Stimulated activated naive CD4-positive, alpha-beta T cell (primary cell): ENCODE measurements at regions not wholly inside any gene's neighbourhood (a gene's known extent, or its start where the extent isn't known, plus 50 kb on each side); places are given as distances from the start of the nearest gene placed in this dataset.
"Not testable (repeated sequence)": the region's sequence is repeated elsewhere in the genome, so short reads cannot be mapped to it uniquely, and the experiment has no call there.

Experiments used
- DNase-seq, 6 experiments: peaks; one replicate each; lab custom pipeline; 2025; lab: John Stamatoyannopoulos, UW

DNA sequence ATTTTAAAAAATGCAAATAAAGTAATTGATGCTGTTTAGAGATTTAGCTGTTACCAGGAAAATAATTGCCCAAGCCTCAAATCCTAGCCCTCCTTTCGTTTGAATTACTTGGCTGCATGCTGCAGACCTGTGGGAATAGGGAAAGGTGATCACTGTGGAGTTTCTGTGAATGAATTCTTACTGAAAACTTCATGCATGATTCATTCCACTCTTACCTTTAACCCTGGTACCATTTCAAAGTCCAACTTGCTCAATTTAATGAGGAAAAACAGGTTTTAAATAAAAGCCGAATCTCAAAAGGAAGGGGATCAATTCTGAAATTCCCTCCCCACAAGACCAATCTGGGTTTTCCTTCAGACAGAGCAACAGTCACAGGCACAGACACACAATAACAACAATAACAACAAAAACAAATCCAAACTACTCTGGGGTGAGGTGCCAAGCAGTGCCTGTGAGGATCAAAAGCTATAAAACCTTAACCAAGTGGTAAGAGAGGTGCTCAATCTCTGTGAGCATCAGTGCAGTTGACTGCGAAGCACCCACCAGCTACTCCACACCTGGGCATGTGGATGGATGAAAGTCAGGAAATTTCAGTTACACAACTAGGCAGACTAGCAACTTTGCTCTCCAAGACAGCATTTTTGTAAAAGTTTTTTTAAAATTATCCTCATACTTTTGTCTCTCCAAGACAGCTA lies 200.8 kb downstream of the CNTN3 start:
- no peak for DNase-seq

DNA sequence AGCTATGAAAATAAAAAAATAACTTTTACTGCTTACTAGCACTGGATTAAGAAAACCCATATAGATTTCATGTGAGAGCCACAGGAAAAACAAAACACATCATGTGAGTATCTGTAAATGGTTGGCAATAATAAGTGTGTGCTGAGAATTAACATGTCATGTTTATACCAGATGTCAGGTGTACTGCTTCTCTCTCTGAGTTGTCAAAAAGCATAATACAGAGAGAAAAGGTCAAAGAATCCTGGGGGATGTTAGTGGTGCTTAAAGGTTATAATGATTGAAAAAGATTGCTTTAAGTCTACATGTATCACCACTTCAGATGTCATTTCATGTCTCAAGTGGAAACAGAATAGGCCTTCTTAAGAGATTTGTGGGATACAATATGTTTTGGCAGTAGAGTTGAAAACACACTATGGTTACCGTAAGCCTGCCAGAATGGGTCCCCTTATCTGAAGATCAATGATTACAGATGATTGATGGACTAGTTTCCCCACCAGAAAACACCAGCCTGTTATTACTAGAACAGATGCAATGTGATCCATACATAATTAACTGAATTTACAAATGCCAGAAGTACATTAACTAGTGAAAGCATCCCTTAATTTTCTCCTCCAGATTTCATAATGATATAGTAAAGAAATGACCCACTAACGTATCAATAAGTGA lies 204.1 kb downstream of the CNTN3 start:
- no peak for DNase-seq

DNA sequence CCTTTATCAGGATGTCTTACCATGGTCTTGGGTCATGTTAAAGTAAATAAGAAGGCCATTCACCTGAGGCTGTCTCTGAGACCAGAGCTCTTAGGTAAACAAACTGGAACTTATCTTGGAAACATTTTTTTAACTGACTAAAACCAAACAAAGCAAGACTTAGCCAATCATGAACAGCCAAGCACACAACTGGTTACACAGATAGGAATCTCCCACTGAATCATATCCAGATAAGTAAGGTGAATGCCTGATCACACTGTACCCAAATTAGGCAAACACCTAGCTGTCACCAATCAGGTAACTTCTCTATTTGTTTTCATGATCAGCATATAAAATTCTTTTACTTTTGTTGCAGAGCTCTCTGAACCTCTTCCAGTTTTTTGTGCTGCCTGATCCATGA lies 205.4 kb downstream of the CNTN3 start:
- no peak for DNase-seq

DNA sequence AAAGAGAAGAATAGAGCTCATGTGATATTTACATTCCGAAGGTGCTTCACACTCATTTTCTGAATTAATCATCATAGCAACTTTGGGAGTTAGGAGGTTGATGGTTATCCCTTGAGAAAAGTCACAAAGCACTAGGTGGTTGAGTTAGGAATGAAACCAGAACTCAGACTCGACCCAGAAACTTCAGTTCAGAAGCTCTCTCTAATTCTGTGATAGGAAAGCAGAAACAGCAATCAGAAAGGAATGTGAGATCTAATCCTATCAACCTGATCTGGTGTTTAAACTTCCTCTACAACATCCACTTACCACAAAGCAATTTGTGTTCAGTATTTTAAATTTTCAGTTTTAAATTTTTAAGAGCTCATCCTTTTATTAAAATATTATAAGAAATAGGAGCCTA lies 211.2 kb downstream of the CNTN3 start:
- DNase-seq: no peak

DNA sequence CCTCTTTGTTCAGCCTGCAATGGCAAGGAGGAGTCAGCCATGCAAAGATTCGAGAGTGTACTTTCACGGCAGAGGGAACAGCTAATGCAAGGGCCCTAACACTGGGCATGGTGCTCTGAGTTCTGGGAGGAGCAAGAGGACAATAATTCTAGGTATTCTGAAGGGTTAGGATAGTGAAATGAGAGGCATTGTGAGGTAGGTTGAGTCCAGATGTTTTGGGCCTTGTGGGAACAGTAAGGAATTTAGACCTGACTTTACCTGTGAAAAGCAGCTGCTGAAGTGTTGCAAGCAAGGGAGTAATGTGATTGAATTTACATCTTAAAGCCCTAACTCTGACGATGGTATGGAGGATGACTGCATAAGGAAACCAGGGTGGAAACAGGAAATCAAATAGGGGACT lies 211.6 kb downstream of the CNTN3 start:
- DNase-seq: no peak

DNA sequence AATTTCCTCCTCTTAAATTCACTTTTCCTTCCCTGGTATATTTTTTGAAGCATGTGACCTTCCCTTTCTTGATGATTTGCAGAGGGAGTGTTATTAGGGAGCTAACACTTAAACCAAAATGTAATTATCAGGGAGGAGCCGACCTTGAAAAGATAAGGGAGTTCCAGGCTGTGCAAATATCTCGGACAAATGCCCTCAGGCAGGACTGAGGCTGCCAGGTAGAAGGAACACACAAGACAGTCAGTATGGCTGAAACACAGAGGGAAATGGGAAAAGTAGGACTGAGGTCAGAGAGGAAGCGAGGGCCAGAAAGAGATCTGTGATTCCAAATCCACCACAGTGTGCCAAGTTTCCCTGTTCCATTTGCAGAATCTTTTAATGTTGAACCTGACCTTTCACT lies 221.0 kb downstream of the CNTN3 start:
- no peak for DNase-seq

DNA sequence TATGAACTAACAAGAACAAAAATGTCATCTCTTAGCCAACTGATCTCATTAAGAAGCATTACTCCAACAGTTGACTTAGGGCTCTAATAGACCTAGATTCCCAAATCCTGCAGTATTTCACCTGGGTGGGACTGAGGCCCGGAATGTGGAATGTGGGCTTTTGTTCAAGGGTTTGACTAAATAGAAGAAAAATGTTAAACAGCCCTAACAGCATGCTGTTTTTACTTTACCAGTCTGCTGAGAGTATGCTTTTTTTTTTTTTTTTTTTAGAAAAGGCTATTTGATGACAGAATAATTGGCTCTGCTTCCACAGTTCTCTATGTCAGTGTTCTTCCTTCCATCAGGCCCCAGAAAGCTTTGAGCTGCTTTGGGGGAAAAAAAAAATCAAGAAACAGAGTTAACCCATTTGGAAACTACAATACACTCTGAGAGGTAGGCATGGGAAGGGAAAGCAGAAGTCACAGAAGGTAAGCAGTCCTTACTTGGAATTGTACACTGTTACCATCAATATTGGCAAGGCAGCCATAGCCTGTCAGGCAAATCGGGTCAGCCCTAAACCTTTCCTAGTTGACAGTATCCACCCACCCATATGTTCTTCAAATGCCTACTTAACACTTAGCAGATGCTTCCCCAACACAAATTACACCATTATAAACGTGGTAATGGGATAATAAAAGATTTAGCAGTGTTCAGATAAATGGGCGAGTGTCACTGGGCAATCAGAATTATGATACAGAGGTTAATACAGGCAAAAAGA lies 224.2 kb downstream of the CNTN3 start:
- no peak for DNase-seq

DNA sequence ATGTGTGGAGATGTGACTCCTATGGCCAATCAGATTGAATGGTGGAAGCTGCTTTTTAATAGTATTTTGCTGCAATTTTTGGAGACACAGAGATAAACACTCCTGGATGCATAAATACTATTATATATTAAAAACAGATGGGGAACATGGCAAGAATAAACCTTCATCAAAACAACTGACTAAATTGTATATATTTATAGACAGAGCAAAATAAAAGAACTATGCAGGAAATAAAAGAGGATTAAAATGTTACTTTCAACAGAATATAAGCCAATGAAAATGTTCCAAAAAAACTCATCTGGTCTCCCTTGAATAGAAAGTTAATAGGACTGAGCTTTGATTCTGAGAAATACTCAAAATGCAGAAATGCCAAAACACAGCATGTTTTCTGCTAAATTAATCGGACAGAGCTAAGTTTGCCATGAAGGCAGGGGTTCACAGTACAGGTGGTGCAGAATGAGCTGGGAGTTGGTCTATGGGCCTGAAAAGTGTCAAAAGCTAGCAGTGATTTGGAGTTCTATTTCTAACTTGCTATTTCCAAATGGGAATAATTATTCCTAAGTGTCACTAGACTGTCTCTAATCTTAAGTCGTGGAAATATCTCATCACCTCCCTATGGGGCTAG lies 227.2 kb downstream of the CNTN3 start:
- no peak for DNase-seq

DNA sequence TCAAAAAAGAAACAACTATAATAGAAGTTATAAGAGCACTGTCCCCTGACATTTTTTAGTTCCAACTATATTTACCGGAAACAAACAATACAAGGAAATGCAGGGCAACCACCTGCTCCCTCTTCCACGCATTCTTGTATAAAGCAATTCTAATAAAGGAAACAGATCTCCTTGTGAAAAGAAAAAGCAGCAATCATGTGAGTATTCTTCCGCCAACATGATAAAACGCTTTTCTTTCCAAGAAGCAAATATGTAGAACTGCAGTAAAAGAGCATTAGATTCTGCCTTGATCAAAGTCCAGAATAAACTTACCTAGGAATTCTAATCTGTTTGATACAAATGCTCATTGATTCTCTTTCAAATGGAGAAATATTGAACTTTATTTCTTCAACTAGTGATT lies 230.3 kb downstream of the CNTN3 start:
- no peak for DNase-seq

DNA sequence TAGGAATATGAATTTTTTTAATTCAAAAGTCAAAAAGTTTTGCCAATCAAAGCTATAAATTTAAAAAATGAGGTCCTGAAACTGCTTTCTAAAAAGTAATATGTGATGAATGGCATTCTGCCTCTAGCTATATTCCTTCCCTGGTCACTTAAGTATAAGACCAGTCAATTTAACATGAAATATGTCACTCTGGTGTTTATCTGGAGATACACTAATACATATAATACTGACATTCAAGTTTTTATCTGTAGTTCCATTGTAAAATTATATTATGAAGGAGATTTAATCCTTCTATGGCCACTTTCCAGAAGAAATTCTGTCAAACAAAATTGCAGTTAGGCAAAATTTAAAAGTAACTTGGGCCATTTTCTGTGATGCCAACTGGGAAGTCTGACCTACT lies 236.8 kb downstream of the CNTN3 start:
- no peak for DNase-seq

DNA sequence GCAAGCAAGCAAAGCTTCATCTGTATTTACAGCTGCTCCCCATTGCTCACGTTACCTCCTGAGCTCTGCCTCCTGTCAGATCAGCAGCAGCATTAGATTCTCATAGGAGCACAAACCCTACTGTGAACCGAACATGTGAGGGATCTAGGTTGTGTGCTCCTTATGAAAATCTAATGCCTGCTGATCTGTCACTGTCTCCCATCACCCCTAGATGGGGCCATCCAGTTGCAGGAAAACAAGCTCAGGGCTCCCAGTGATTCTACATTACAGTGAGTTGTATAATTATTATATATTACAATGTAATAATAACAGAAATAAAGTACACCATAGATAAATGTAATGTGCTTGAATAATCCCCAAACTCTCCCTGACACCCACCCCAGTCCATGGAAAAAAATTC lies 238.1 kb downstream of the CNTN3 start:
- not testable (repeated sequence) for DNase-seq

DNA sequence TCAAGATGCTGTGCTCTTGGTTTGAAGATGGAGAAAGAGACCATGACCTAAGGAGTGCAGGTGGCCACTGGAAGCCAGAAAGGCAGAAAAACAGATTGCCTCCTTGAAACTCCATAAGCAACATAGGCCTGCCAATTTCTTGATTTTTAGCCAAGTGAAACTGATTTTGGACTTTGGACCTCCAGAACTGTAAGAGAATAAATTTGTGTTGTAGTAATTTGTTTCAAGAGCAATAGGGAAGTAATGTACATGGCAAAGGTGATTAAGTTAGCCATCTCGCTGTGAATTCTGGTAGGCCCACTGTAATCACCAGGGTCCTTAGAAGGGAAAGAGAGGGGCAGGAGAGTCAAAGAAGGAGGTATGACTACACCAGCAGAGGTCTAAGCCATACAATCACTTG lies 238.8 kb downstream of the CNTN3 start:
- DNase-seq: no peak

DNA sequence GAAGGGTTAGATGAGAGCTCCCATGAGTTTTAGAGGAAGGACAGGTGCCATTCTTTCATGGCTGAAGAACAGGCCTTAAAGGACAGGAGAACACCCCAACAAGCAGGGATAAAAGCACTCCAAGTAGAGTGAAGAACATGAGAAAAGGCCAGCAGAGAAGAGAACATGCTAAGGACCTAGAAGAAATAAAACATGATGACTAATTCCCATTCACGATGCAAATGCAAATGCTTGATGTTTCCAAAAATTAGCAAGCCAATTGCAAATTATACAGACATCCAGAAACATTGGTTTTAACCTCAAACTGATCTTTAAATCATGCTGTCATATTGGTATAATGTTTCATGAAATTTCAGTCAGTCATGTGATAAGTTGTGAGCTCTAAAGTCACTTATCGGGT lies 241.7 kb downstream of the CNTN3 start:
- no peak for DNase-seq

DNA sequence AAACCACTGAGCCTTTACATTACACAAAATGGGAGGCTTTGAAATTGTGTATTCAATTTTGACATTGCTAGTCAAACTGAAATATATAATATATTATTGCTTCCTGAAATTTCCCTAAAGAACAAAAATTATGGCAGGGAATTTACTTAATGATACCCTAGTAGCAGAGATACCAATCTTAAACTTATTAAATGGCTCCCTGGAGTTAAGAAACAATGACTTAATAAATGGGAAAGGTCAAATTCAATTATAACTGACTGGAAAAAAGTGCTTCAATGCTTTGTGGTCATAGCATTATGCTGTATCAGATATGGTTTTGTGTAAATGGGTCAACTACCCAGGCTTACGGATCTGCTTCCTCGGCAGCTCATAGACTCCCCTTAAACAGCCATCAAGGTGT lies 244.1 kb downstream of the CNTN3 start:
- DNase-seq: no peak

DNA sequence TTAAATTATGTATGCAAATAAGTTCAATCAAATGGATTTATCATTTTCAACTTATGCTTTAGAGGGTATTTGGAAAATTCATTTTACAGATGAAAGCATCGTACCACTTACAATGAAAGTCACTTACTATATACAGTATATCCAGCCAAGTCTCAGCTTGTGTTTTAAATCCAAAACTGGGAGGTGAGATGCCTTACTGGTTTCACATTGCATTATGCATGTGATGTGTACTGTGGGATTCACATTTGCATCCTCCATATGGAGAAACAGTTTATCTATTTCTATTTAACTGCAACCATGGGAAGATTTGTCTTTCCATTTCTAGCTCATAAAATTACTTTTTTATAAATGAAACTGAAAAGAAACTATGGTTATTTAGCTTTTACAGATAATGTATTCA lies 248.1 kb downstream of the CNTN3 start:
- no peak for DNase-seq

DNA sequence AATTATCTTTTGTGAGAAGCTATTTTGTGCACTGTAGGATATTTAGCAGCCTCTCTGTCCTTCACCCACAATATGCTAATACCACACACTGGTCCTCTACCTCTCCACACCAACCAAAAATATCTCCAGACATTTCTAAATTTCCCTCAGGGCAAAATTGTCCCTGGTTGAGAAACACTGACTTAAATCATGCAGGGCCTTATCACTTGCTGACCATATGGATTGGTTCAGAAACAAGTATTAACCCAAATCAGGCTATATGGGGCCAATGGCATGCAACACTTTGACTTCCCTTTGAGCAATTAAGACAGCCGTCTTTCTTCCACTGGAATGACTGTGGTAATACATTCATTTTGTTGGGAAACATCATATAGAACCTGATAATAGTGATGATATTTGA lies 251.1 kb downstream of the CNTN3 start:
- DNase-seq: no peak

DNA sequence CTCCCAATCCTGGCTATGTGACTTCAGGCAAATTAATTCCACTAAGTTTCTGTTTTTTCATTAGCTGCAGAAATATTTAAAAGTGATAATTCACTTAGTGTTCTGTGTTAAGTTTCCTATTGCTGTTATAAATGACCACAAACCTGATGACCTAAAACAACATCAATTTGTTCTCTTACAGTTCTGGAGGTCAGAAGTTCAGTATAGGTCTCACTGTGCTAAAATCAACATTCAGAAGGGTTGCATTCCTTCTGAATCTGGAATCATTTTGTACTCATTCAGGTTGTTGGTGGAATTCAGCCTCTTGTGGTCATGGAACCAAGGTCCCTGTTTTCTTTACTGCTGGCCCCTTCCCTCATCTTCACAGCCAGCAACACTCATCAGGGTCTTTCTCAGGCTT lies 254.1 kb downstream of the CNTN3 start:
- no peak for DNase-seq

DNA sequence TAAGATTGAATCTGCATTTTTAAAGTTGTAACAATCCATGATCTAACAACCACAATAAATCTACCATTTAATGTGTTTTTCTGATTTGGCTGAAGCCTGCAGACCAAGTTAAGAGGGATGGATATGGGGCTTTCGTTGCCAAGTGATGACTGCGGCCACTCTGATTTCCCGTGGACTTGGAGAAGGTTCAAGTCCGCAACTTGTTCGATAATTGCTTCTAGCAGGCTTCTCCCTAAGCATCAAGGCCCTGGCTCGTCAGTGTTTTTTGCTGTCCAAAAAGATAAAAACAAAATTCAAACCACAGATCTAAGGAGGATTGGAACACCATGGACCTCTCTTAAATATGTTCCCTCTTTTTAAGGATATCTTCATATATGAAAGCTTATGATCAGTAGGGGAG lies 256.6 kb downstream of the CNTN3 start:
- no peak for DNase-seq

DNA sequence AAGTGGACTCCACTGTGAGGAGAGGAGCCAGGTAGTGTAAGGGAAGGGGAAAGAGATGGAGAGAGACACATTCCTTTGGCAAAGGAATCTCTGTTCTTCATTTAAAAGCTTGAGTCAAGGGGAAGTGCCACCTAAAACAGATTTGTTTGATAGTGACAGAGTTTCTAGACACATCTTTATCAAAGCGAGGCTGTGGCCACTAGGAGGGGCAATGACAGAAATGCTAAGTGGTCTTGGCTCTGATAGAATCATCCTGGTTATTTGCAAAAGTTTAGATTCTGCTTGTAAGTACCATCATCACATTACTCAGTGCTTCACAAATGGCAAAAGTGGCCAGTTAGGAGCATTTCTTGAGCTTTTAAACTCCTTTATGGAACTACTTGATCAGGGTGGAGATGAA lies 261.4 kb downstream of the CNTN3 start:
- DNase-seq: no peak

DNA sequence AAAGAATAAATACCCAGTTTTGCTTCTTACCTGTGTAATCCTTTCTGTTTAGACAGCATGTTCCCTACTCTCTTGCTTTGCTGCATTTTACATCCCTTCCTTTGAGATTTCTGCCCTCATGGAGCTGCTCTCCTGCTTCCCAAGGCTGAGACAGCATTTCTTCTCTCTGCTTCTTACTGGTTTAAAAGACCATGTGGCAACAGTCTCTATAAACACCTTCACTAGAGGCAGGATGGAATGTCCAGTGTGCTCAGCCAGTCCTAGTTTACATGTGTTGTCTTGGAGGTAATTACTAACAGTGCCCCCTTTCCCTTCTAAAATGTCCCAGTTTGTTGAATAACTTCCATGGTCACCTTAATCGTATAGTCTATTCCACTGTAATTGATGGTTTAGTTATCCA lies 262.3 kb downstream of the CNTN3 start:
- DNase-seq: no peak

DNA sequence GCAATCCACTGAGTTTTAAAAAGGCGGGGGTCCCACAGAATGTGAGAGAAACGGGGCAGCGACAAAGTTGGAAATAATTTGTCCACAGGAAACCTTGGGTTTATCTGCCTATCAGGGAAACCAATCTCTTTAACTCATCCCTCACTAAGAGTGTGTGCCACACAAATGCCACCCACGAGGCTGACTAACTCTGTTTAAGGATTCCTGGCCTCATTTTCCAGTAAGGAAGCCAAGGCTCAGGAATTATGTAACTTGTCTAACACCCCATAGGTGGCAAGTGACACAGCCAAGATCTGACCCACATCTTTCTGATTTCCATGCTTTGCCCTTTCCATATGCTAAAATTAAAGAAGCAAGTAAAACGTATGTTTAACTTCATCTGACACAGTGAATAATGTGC lies 263.2 kb downstream of the CNTN3 start:
- no peak for DNase-seq

DNA sequence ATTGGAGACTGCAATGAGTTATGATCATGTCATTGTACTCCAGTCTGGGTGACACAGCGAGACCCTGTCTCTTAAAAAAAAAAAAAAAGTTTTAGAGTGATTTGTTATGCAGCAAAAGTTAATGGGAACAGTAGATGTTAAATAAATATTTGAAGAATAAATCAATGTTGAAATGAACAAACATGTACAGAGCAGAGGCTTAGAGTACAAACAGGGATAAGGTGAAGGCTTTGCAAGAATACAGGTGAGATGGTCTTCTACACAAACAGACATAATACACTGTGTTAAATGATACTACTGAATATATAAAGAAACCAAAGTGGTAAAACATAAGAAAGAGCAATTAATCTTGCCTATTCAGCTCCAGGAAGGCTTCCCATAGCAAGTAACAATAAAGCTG lies 265.4 kb downstream of the CNTN3 start:
- no peak for DNase-seq
